ENCODE measurements at regions not wholly inside any gene's neighbourhood (a gene's known extent, or its start where the extent isn't known, plus 50 kb on each side); places are given as distances from the start of the nearest gene placed in this dataset.

GRCh38 chr1:244271004-244271403, 180.7 kb downstream of the ADSS2 start:
- no peak for TF ChIP-seq CTCF (IDR thresholded peaks at IDR 0.05)
- TF ChIP-seq EZH2phosphoT487 (IDR thresholded peaks at IDR 0.05): no peak

All from neural progenitor cell (in vitro differentiated cells).